HCT116 (cell line): ENCODE measurements at regions not wholly inside any gene's neighbourhood (a gene's known extent, or its start where the extent isn't known, plus 50 kb on each side); places are given as distances from the start of the nearest gene placed in this dataset.

Source experiments
- ATAC-seq: fragments of 200-7000 bp; cut with Tn5 transposase; 2 replicates; pipeline ENCODE4 v1.9.1; 2020; ENCODE audit warnings: mild to moderate bottlenecking, moderate library complexity
- BruUV-seq: library from RNA; stranded (reverse); fragments of 400-500 nt; replicated peaks from 2 replicates; lab custom pipeline; 2021; lab: Mats Ljungman, UMichigan
- CTCF ChIA-PET: fragments of 300-600 bp; sonication (Branson Sonifier 250); formaldehyde crosslinking; loops from one replicate; lab custom pipeline; 2021; ENCODE audit warnings: antibody characterized with exemption; lab: Charles Lee
- POLR2A ChIA-PET: fragments of 300-600, 350-600 bp; sonication (Branson Sonifier 250); formaldehyde crosslinking; loops from one replicate; lab custom pipeline; 2021; ENCODE audit warnings: antibody characterized with exemption; lab: Charles Lee
- RAD21 ChIA-PET, 2 experiments: fragments of 300-600 bp; sonication (Branson Sonifier 250); formaldehyde crosslinking; loops; one replicate each; lab custom pipeline; 2023; ENCODE audit warnings: low total read pairs in 2 of 2; ENCODE audit not compliant: uncharacterized antibody in 2 of 2, unreplicated experiment in 2 of 2, low non-redundant PET in 1 of 2; lab: Charles Lee
- DNase-seq: peaks from one replicate; pipeline ENCODE4 v3.0.0-alpha.2; 2010; ENCODE audit warnings: low read depth, low spot score
- H2AFZ ChIP-seq: fragments of 200-600 bp; shearing (Covaris generic), sonication (generic); 2 replicates; pipeline ENCODE4 v1.6.1; 2017; ENCODE audit warnings: low read depth, mixed run types, mixed read lengths, antibody characterized with exemption, low read length; ENCODE audit not compliant: poor library complexity, severe bottlenecking
- H3K27ac ChIP-seq: 2 replicates; pipeline ENCODE4 v1.5.1; 2012; ENCODE audit warnings: low read depth, low read length
- H3K27me3 ChIP-seq: fragments of 200-600 bp; sonication (generic); 2 replicates; pipeline ENCODE4 v1.6.1; 2016; ENCODE audit warnings: mixed run types, low read length, mixed read lengths; ENCODE audit not compliant: insufficient read depth
- H3K36me3 ChIP-seq, 2 experiments: fragments of 200-500 bp in 1 of 2; fragments of 200-600 bp in 1 of 2; sonication (Bioruptor generic) in 1 of 2; sonication (generic) in 1 of 2; 2 replicates each; pipeline versions ENCODE4 v1.5.1 to v1.6.1; 2014 to 2016; ENCODE audit warnings: low read length in 2 of 2, inconsistent platforms in 1 of 2, mixed read lengths in 1 of 2, mixed run types in 1 of 2; ENCODE audit not compliant: insufficient read depth in 2 of 2, control insufficient read depth in 1 of 2
- H3K4me1 ChIP-seq, 2 experiments: fragments of 200-600 bp in 1 of 2; sonication (generic) in 1 of 2; 2 replicates each; pipeline versions ENCODE4 v1.5.1 to v1.6.1; 2012 to 2017; ENCODE audit warnings: low read length in 2 of 2, inconsistent platforms in 1 of 2, mild to moderate bottlenecking in 1 of 2, mixed read lengths in 1 of 2, mixed run types in 1 of 2, moderate library complexity in 1 of 2; ENCODE audit not compliant: insufficient read depth in 2 of 2, control insufficient read depth in 1 of 2
- H3K4me2 ChIP-seq: fragments of 200-600 bp; sonication (generic); 2 replicates; pipeline ENCODE4 v1.6.1; 2017; ENCODE audit warnings: mixed run types, low read length, mixed read lengths
- H3K4me3 ChIP-seq, 2 experiments: fragments of 200-600 bp in 1 of 2; sonication (generic) in 1 of 2; replicated peaks in 1 of 2; 2 replicates each; pipeline ENCODE4 v1.5.1; 2011 to 2016; ENCODE audit warnings: low read length in 2 of 2, control low read depth in 1 of 2, low read depth in 1 of 2, mild to moderate bottlenecking in 1 of 2, mixed read lengths in 1 of 2, mixed run types in 1 of 2
- H3K79me2 ChIP-seq: fragments of 200-600 bp; sonication (generic); 2 replicates; pipeline ENCODE4 v1.6.1; 2017; ENCODE audit warnings: mild to moderate bottlenecking, mixed run types, low read length, moderate library complexity, mixed read lengths; ENCODE audit not compliant: insufficient read depth
- H3K9ac ChIP-seq: fragments of 200-600 bp; sonication (generic); 2 replicates; pipeline ENCODE4 v1.6.1; 2016; ENCODE audit warnings: low read length, mixed read lengths
- H3K9me2 ChIP-seq: fragments of 200-600 bp; sonication (generic), shearing (Covaris generic); 2 replicates; pipeline ENCODE4 v1.6.1; 2017; ENCODE audit warnings: mixed run types, mild to moderate bottlenecking, moderate library complexity; ENCODE audit not compliant: insufficient read depth
- H3K9me3 ChIP-seq, 2 experiments: fragments of 200-500 bp in 1 of 2; fragments of 200-600 bp in 1 of 2; sonication (Bioruptor generic) in 1 of 2; sonication (generic) in 1 of 2; 2 replicates each; pipeline ENCODE4 v1.6.1; 2014 to 2017; ENCODE audit warnings: low read length in 2 of 2, mixed read lengths in 2 of 2, inconsistent platforms in 1 of 2, low read depth in 1 of 2, mild to moderate bottlenecking in 1 of 2, mixed run types in 1 of 2, moderate library complexity in 1 of 2; ENCODE audit not compliant: control insufficient read depth in 1 of 2, insufficient read depth in 1 of 2
- H4K20me1 ChIP-seq: fragments of 200-600 bp; sonication (generic), shearing (Covaris generic); 2 replicates; pipeline ENCODE4 v1.6.1; 2017; ENCODE audit warnings: mixed run types, mild to moderate bottlenecking, moderate library complexity; ENCODE audit not compliant: insufficient read depth
- POLR2A ChIP-seq: IDR thresholded peaks from 2 replicates; pipeline ENCODE4 v1.7.0; 2011; ENCODE audit warnings: borderline replicate concordance; ENCODE audit not compliant: insufficient read depth, insufficient read length; ENCODE audit errors: extremely low read depth
- intact Hi-C: fragments of 100-400 bp; cut with micrococcal nuclease; formaldehyde crosslinking; loops from 2 replicates; pipeline ENCODE4 v1.10.0; 2022
- TF ChIP-seq, protein P1 (sequence below): IDR thresholded peaks from 2 replicates; pipeline ENCODE4 v1.6.1; 2012; ENCODE audit warnings: low read depth
- TF ChIP-seq, protein P2 (sequence below): IDR thresholded peaks from 2 replicates; pipeline ENCODE4 v1.6.1; 2011; ENCODE audit warnings: mild to moderate bottlenecking, low read length, moderate library complexity; ENCODE audit not compliant: insufficient replicate concordance; ENCODE audit errors: extremely low read depth

DNA sequence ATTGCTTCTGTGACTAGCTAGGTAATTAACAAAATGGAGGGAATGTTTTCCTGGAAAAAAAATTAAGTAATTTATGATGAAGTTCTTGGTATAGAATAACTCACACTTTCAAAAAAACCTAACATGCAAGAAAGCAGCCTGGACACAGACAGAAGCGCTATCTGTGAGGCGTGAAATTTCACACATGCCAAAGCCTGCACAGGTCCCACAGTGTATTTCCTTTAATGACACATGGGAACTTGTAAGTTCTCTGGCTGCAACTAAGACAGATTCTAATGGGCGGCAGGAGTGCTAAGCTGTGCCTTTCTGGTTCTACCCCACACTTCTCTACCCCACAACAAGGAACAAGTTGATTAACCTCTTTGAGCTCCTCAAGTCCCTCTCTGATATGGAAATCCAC, 84.9 kb upstream of the NEO1 start:
- POLR2A ChIA-PET = no interaction called here

More for the DNA sequence above, 84.9 kb upstream of the NEO1 start:
- no peaks in the 10 kb centered on the region for H3K4me1 ChIP-seq
- intact Hi-C loops = no loop called here
- no TSS peak for BruUV-seq
- no peaks in the 10 kb centered on the region for H3K36me3 ChIP-seq
- no peaks in the 10 kb centered on the region for H3K9me2 ChIP-seq
- no peaks in the 10 kb centered on the region for H3K27me3 ChIP-seq
- H3K4me2 ChIP-seq = no peak overlapping the region
- no peak overlapping the region for H3K4me3 ChIP-seq
- no peak overlapping the region for H2AFZ ChIP-seq
- H4K20me1 ChIP-seq = no peaks in the 10 kb centered on the region
- TF ChIP-seq POLR2A = no peak
- TF ChIP-seq, protein P1, sequence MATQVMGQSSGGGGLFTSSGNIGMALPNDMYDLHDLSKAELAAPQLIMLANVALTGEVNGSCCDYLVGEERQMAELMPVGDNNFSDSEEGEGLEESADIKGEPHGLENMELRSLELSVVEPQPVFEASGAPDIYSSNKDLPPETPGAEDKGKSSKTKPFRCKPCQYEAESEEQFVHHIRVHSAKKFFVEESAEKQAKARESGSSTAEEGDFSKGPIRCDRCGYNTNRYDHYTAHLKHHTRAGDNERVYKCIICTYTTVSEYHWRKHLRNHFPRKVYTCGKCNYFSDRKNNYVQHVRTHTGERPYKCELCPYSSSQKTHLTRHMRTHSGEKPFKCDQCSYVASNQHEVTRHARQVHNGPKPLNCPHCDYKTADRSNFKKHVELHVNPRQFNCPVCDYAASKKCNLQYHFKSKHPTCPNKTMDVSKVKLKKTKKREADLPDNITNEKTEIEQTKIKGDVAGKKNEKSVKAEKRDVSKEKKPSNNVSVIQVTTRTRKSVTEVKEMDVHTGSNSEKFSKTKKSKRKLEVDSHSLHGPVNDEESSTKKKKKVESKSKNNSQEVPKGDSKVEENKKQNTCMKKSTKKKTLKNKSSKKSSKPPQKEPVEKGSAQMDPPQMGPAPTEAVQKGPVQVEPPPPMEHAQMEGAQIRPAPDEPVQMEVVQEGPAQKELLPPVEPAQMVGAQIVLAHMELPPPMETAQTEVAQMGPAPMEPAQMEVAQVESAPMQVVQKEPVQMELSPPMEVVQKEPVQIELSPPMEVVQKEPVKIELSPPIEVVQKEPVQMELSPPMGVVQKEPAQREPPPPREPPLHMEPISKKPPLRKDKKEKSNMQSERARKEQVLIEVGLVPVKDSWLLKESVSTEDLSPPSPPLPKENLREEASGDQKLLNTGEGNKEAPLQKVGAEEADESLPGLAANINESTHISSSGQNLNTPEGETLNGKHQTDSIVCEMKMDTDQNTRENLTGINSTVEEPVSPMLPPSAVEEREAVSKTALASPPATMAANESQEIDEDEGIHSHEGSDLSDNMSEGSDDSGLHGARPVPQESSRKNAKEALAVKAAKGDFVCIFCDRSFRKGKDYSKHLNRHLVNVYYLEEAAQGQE = no peak
- TF ChIP-seq, protein P2, sequence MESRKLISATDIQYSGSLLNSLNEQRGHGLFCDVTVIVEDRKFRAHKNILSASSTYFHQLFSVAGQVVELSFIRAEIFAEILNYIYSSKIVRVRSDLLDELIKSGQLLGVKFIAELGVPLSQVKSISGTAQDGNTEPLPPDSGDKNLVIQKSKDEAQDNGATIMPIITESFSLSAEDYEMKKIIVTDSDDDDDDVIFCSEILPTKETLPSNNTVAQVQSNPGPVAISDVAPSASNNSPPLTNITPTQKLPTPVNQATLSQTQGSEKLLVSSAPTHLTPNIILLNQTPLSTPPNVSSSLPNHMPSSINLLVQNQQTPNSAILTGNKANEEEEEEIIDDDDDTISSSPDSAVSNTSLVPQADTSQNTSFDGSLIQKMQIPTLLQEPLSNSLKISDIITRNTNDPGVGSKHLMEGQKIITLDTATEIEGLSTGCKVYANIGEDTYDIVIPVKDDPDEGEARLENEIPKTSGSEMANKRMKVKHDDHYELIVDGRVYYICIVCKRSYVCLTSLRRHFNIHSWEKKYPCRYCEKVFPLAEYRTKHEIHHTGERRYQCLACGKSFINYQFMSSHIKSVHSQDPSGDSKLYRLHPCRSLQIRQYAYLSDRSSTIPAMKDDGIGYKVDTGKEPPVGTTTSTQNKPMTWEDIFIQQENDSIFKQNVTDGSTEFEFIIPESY = no peak
- H3K27ac ChIP-seq = no peak overlapping the region
- RAD21 ChIA-PET = no interaction called here
- H3K79me2 ChIP-seq = no peaks in the 10 kb centered on the region
- no peak for ATAC-seq
- no peaks in the 10 kb centered on the region; a peak in 1 of 4 replicates for H3K9me3 ChIP-seq
- no peak for DNase-seq
- H3K9ac ChIP-seq = no peak overlapping the region
- CTCF ChIA-PET = no interaction called here
